ENCODE measurements at regions not wholly inside any gene's neighbourhood (a gene's known extent, or its start where the extent isn't known, plus 50 kb on each side); places are given as distances from the start of the nearest gene placed in this dataset.

DNA sequence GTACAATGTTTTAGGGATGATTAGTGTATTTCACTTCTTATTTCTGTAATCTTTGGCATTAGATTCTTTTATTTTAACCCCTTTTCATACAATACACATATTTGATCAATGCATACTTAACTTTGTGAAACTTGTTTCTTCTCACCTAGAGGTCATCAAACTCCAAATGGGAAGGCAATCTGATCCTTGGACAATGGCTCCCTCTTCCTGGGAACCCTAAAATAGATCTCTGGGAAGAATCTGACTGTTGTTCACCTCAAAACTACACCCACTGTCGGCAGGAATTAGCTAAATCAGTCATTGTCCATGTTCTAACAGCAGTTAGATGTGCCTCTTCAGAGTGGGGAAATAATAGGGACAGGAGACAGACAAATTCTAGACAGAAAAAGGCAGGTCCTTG, 707.4 kb upstream of the CHORDC1 start:
- no peak for ATAC-seq (ENCODE audit: low read depth)
- CTCF ChIA-PET: no interaction called here

More for the DNA sequence above, 707.4 kb upstream of the CHORDC1 start:
- in situ Hi-C loops (cut with MboI; ENCODE audit: low sequenced_read_pairs) (no loop called here), intact Hi-C loops (cut with micrococcal nuclease) (no loop called here), dilution Hi-C loops (cut with HindIII; ENCODE audit: low sequenced_read_pairs, unreplicated experiment) (no loop called here)
- DNase-seq: no peak
- Histone ChIP-seq H3K9me1 (ENCODE audit: insufficient read depth, low read length) (no peaks in the 10 kb centered on the region), H3K4me3 (ENCODE audit: insufficient read depth, low read depth, low read length) (no peak overlapping the region), H3K23ac (ENCODE audit: low read depth, low read length) (no peak overlapping the region), H4K5ac (ENCODE audit: low read depth, low read length) (no peak overlapping the region), H2BK20ac (ENCODE audit: low read depth, low read length) (no peak overlapping the region), H4K8ac (ENCODE audit: low read depth in 2 of 2, low read length in 2 of 2) (no peak overlapping the region), H3K56ac (ENCODE audit: extremely low read depth, insufficient read depth, low read length) (no peak overlapping the region), H3K36me3 (ENCODE audit: control insufficient read depth, insufficient read depth, low read length) (no peaks in the 10 kb centered on the region), H2AK9ac (replicated peaks; ENCODE audit: low read depth, low read length, poor library complexity) (no peak overlapping the region), H3K18ac (ENCODE audit: low read depth, low read length) (no peak overlapping the region), H3K4me2 (ENCODE audit: low read depth, low read length) (no peak overlapping the region), H2BK5ac (ENCODE audit: low read depth, low read length, poor library complexity, severe bottlenecking) (no peak overlapping the region), H3K79me1 (ENCODE audit: low read depth in 1 of 2, low read length in 2 of 2) (no peaks in the 10 kb centered on the region), H3K14ac (replicated peaks; ENCODE audit: low read depth, low read length) (no peak overlapping the region), H3K9me3 (ENCODE audit: control insufficient read depth, insufficient read depth, low read length) (peaks cover 14% of the 10 kb centered on the region), H4K20me1 (ENCODE audit: insufficient read depth, low read length) (no peaks in the 10 kb centered on the region), H2BK15ac (ENCODE audit: low read depth, low read length) (no peak overlapping the region), H3K4me1 (ENCODE audit: control insufficient read depth, insufficient read depth, low read length) (no peaks in the 10 kb centered on the region), H3K27ac (ENCODE audit: insufficient read depth, low read length) (no peak overlapping the region), H2AK5ac (ENCODE audit: low read depth, low read length) (no peak overlapping the region), H3K27me3 (ENCODE audit: control insufficient read depth, insufficient read depth, low read length) (no peaks in the 10 kb centered on the region), H3K9ac (ENCODE audit: low read depth, low read length) (no peak overlapping the region), H4K91ac (ENCODE audit: insufficient read depth, low read depth, low read length) (no peak overlapping the region), H3K4ac (ENCODE audit: low read depth, low read length) (no peak overlapping the region), H2BK120ac (ENCODE audit: low read depth, low read length) (no peak overlapping the region), H2AFZ (replicated peaks; ENCODE audit: low read length, poor library complexity) (no peak overlapping the region)
- no TSS peak for BruUV-seq (replicated peaks)
- POLR2A ChIA-PET (ENCODE audit: unreplicated experiment): no interaction called here
- TF ChIP-seq FOS (IDR thresholded peaks at IDR 0.05; ENCODE audit: low read depth, low read length): no peak
- no peak for TF ChIP-seq CHD1 (IDR thresholded peaks at IDR 0.05; ENCODE audit: low read depth, low read length)
- WGBS, 2 experiments (ENCODE audit: extremely low coverage in 2 of 2, insufficient read length in 1 of 2): no CpG with 5 or more reads among the region's 1 CpG

Measured in IMR-90 (cell line).